ENCODE measurements at regions not wholly inside any gene's neighbourhood (a gene's known extent, or its start where the extent isn't known, plus 50 kb on each side); places are given as distances from the start of the nearest gene placed in this dataset.
"Not testable (repeated sequence)": the region's sequence is repeated elsewhere in the genome, so short reads cannot be mapped to it uniquely, and the experiment has no call there.

GRCh38 chr18:39365836-39366485, 1800.4 kb upstream of the CELF4 start:
- DNase-seq (ENCODE audit: low spot score): no peak

GRCh38 chr18:39360072-39360471, 1794.5 kb upstream of the CELF4 start:
- DNase-seq (ENCODE audit: low spot score): no peak

GRCh38 chr18:39359636-39360035, 1794.0 kb upstream of the CELF4 start:
- no peak for DNase-seq (ENCODE audit: low spot score)

- no peak for DNase-seq (ENCODE audit: low spot score)
Measured at GRCh38 chr18:39350945-39351344, 1785.3 kb upstream of the CELF4 start.

- no peak for DNase-seq (ENCODE audit: low spot score)
Measured at GRCh38 chr18:39349801-39350200, 1784.2 kb upstream of the CELF4 start.

GRCh38 chr18:39348757-39349156, 1783.2 kb upstream of the CELF4 start:
- no peak for DNase-seq (ENCODE audit: low spot score)

- no peak for DNase-seq (ENCODE audit: low spot score)
Measured at GRCh38 chr18:39347701-39348100, 1782.1 kb upstream of the CELF4 start.

- no peak for DNase-seq (ENCODE audit: low spot score)
Measured at GRCh38 chr18:39346916-39347315, 1781.3 kb upstream of the CELF4 start.

- DNase-seq (ENCODE audit: low spot score): no peak
Measured at GRCh38 chr18:39345321-39345720, 1779.7 kb upstream of the CELF4 start.

- DNase-seq (ENCODE audit: low spot score): no peak
Measured at GRCh38 chr18:39344487-39344886, 1778.9 kb upstream of the CELF4 start.

- no peak for DNase-seq (ENCODE audit: low spot score)
Measured at GRCh38 chr18:39341129-39341528, 1775.5 kb upstream of the CELF4 start.

GRCh38 chr18:39340418-39340817, 1774.8 kb upstream of the CELF4 start:
- DNase-seq (ENCODE audit: low spot score): no peak

GRCh38 chr18:39329496-39330275, 1764.1 kb upstream of the CELF4 start:
- DNase-seq (ENCODE audit: low spot score): no peak

GRCh38 chr18:39326772-39327171, 1761.2 kb upstream of the CELF4 start:
- DNase-seq (ENCODE audit: low spot score): no peak

- DNase-seq (ENCODE audit: low spot score): no peak
Measured at GRCh38 chr18:39325973-39326372, 1760.4 kb upstream of the CELF4 start.

GRCh38 chr18:39319141-39319540, 1753.5 kb upstream of the CELF4 start:
- no peak for DNase-seq (ENCODE audit: low spot score)

- DNase-seq (ENCODE audit: low spot score): no peak
Measured at GRCh38 chr18:39318462-39318861, 1752.9 kb upstream of the CELF4 start.

- no peak for DNase-seq (ENCODE audit: low spot score)
Measured at GRCh38 chr18:39318008-39318407, 1752.4 kb upstream of the CELF4 start.

- no peak for DNase-seq (ENCODE audit: low spot score)
Measured at GRCh38 chr18:39314595-39314994, 1749.0 kb upstream of the CELF4 start.

GRCh38 chr18:39313992-39314391, 1748.4 kb upstream of the CELF4 start:
- DNase-seq (ENCODE audit: low spot score): no peak

GRCh38 chr18:39311111-39311712, 1745.6 kb upstream of the CELF4 start:
- DNase-seq (ENCODE audit: low spot score): no peak

GRCh38 chr18:39308931-39309521, 1743.4 kb upstream of the CELF4 start:
- DNase-seq (ENCODE audit: low spot score): not testable (repeated sequence)

GRCh38 chr18:39305766-39306165, 1740.2 kb upstream of the CELF4 start:
- DNase-seq (ENCODE audit: low spot score): no peak
